C4-2B (cell line): ENCODE measurements at regions not wholly inside any gene's neighbourhood (a gene's known extent, or its start where the extent isn't known, plus 50 kb on each side); places are given as distances from the start of the nearest gene placed in this dataset.

Source experiments
- CTCF ChIP-seq: fragments of 450-650 bp; conservative IDR thresholded peaks from 2 replicates; pipeline ENCODE4 v1.5.1; 2017; ENCODE audit warnings: mild to moderate bottlenecking
- ZFX ChIP-seq: fragments of 450-650 bp; IDR thresholded peaks from 2 replicates; pipeline ENCODE4 v1.6.1; 2017

GRCh38 chr7:65251851-65252620 lies 121.6 kb upstream of the ZNF92 start:
- TF ChIP-seq CTCF (no peak), ZFX (no peak)
